ENCODE measurements at regions not wholly inside any gene's neighbourhood (a gene's known extent, or its start where the extent isn't known, plus 50 kb on each side); places are given as distances from the start of the nearest gene placed in this dataset.

GRCh38 chr7:94239661-94240234 is 154.9 kb upstream of the COL1A2 start:
- DNase-seq = no peak

DNA sequence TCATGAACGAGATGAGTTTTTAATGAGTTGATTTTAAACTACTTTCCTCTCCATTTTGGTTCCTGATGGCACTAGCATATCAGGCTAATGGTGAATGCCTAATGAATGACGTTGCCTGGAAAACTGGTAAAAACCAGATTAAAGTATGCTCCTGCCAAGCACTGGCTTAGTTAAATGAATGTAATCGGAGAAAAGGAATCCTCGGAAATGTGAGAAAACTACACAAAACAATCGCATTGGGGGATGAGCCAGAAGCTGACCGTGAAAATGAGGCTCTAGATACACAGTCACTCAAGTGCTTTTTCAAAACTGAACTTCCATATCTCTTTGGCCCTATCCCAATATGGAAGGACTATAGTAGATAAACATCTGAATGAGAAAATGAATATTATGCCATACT is 153.8 kb upstream of the COL1A2 start:
- DNase-seq = no peak

DNA sequence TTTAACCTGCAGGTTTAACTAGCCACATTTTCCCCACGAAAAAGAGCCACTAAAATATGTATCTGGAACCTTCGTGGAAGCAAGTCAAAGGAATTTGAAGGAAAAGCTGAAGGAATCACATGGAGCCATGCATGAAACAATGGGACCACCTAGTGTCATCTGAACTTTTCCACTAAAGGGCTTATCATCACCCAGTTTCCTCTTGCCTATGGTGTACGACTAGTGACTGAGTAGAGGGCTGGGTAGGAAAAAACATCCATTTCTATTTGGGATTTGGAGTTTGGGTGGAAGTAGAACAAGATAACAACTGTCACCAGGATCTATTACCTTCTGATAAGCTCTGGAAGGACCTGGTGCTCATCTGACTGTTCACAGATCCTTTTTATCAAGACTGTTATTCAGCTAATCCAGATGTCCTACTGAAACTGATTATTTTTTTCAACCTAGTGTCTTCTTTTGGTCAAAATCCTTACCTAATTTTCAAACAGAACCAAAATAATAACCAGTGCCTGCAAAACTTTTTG is 153.2 kb upstream of the COL1A2 start:
- DNase-seq = no peak

DNA sequence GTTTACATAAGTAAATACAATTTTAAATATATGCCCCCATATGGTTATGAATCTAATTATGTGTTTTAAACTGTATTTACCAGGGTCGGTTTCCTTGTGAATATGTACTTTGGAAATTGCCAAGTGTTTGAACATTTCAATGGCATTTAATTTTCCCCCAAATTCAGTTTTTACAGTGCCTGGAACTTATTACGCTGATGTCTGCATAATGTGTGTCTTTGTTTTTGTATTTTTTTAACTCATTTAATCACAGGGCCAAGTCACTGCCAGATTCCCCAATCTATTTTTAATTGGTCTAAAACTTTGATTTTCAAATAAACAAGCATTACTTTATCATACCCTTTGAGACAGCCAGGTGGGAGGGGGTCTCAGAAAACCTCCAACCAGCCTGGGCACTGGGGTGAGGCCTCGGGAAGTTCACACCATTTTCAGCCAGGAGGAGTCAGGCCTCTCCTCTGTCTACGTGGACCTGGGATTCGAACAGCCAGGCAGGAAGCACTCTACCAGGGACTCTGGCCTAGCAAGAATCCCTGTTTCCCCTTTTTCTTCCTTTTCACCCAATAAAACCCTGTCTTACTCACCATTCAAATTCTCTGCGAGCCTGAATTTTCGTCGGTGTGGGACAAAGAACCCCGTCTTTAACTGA is 151.5 kb upstream of the COL1A2 start:
- no peak for DNase-seq

- no peak for DNase-seq
These were observed 149.9 kb upstream of the COL1A2 start for GRCh38 chr7:94244760-94245159.

- no peak for DNase-seq
These were observed 149.2 kb upstream of the COL1A2 start for GRCh38 chr7:94245500-94245899.

GRCh38 chr7:94247970-94248369 is 146.7 kb upstream of the COL1A2 start:
- no peak for DNase-seq

GRCh38 chr7:94249631-94250030 is 145.1 kb upstream of the COL1A2 start:
- no peak for DNase-seq

DNA sequence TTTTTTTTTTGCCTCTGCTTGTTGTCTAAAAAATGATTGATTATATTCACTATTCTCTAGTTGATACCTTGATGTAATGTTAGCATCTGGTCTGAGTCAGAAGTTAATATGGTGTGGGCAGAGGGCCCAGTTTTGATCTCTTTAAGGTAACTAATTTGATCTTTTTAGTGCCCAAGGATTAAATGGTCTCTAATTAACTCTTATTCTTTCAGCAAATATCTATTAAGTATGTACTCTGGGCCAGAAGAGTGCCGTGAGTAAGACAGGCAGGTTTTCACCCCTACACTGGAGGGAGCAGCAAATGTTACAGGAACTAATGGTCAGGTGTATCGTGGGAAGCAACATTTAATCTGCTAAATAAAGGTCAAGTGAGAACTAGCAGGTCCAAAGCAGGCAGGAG is 144.6 kb upstream of the COL1A2 start:
- no peak for DNase-seq

GRCh38 chr7:94250987-94251386 is 143.7 kb upstream of the COL1A2 start:
- DNase-seq = no peak

DNA sequence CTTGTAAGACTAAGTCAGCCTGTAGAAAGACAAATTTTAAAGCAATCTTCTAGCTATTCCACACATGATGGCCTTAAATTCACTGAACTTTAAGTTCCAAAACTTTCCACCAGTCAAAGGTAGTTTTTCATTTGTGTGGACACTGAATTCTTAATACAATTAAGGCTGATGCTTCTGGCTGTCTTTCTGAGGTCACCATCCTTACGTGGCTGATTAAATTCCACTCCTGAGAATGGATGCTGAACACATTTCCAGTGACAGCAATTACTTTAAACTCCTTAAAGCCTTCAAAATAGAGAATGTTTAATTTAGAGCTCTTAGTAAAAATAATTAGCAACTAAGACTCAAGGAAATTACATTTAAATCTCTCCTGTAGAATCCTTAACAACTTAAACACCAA is 142.6 kb upstream of the COL1A2 start:
- no peak for DNase-seq

DNA sequence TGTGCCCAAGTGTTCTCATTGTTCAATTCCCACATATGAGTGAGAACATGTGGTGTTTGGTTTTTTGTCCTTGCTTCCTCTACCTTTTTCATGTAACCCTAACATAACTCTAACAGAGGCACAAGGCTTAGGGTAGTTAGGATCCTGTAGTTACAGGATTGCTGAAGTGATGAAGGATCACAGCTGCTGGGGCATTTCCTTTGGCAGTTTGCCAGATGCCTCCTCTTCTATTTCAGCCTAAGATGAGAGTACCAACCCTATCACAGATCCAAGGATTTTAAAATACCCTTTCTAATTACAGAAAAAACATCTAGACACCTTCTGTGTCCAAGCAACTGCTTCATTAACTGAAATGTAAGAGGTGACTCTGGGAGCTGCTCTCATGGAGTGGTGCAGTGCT is 141.7 kb upstream of the COL1A2 start:
- DNase-seq = no peak

DNA sequence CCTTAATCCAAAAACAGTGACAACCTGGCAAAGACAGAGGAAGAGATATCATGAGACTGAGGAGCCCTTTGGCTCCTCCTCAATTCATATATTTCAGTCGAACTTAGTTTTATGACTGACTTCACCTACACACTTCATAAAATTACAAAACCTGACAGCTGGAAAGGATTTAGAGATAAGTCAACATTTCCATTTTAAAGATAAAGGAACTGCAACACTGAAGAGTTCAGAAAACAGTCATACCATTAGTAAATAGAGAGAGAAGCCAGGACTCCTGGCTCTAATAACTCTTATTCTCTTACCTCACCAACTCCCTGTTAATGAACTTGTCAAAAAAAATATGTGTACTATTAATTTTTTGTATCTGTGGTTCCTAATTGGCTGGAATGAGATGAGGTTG is 141.0 kb upstream of the COL1A2 start:
- DNase-seq = no peak

DNA sequence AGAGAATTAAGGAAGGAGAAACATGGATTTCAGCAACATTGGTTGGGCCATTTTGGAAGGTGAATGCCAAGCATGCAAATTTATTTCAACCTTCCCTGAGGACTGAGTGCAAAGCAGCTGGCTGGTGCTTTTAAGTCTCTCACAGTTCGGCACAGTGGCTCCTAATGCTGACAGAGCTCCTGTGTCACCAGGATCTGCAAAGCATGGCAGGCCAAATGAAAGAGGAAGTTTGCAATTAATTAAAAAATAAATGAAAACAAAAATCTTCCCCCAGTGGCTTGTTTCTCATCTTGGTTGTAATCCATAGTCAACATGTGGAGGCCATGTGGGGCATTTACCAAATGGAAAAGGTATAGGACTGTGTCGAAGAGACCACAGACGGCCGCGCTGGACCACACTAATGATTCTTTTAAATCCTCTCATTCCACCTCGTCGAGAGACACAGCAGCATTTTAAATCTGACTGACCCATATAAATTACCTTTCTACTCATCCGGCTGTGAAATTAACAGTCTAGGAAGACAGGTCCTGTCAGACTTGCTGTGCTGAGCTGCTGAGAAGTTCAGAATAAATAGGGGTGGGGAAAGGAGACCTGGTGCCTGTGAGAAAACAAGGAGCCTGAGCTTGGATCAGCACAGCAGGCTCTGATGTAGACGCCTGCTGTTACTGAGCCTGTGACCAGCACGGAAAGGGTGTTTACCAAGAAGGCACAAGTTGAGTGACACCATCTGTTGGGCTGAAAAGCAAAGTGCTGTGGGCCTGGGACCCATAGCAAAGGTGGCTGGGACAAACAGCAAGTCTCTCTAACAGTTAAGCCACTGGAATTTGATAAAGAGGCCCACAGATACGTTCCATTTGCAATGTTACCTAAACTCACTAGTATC is 136.0 kb upstream of the COL1A2 start:
- DNase-seq = no peak

GRCh38 chr7:94261067-94261466 is 133.6 kb upstream of the COL1A2 start:
- DNase-seq = no peak

- DNase-seq = no peak
These were observed 129.9 kb upstream of the COL1A2 start for GRCh38 chr7:94264756-94265155.

DNA sequence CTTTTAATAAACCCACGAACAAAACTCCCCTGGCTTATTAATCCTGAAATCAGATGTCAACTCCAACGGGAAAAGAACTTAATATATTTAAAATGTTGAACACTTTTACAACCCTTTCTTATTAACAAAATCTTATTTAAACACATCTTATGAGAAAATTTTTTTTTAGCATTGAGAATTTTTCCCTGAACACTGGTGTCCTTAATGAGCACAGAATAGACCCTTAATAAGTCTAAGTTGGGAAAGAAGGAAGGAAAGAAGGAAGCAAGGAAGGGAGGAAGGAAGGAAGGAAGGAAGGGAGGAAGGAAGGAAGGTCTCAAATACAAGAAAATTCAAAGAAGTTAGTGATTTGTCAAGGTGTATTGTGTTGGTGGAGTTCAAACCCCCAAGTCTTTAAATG is 129.2 kb upstream of the COL1A2 start:
- DNase-seq = no peak

GRCh38 chr7:94266238-94266644 is 128.5 kb upstream of the COL1A2 start:
- no peak for DNase-seq

GRCh38 chr7:94270772-94271171 is 123.9 kb upstream of the COL1A2 start:
- DNase-seq = no peak

- DNase-seq = no peak
These were observed 121.7 kb upstream of the COL1A2 start for GRCh38 chr7:94272821-94273583.

DNA sequence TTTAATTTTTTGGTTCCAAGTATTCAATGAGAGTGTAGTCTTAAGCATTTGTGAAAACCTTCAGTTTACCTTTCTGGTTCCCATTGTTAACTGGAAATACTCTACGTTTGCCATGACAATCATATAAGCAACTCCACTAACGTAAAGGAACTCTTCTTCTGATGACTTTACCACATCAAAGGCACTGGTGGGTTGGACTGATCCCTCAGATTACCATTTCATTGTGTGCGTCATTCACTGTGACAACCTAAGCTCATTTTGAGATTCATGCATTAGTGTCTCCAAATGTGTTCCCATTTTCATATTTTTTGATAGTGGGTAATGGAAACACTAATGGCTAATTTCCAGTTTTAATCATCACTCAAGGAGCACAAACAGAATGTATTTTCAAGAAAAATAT is 119.9 kb upstream of the COL1A2 start:
- DNase-seq = no peak

DNA sequence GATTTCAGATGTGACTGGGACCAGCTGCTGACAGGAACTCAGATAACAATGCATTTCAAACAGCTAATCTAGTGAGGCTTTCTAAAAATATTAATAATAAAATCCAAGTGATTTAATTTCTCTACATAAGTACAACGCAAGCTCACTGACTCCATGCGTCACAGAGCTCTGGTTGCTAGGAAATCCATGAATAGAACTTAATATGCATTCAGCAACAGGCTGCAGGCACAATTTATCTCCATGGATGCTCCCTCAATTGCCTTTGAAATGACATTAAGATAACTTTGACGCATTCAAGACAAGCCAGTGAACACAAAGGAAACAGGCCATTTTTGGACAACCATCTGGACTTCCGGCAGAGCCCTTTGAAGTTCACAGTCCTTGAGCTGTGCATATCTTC is 118.7 kb upstream of the COL1A2 start:
- no peak for DNase-seq

GRCh38 chr7:94276795-94277194 is 117.9 kb upstream of the COL1A2 start:
- no peak for DNase-seq
